ENCODE measurements at regions not wholly inside any gene's neighbourhood (a gene's known extent, or its start where the extent isn't known, plus 50 kb on each side); places are given as distances from the start of the nearest gene placed in this dataset.

GRCh38 chr10:2729197-2729596, 338.2 kb upstream of the PFKP start:
- Histone ChIP-seq H3K4me2 (replicated peaks; ENCODE audit: low read depth, low read length, poor library complexity, severe bottlenecking) (no peak overlapping the region), H3K27ac (ENCODE audit: low read length in 2 of 2) (no peak overlapping the region), H3K9ac (ENCODE audit: low read length) (no peak overlapping the region), H3K27me3 (replicated peaks in 1 of 4; ENCODE audit: control extremely low read depth in 1 of 4, control insufficient read depth in 3 of 4, insufficient read depth in 4 of 4, low read length in 3 of 4) (no peaks in the 10 kb centered on the region), H2AFZ (ENCODE audit: insufficient read depth, low read depth, low read length, poor library complexity, severe bottlenecking) (no peak overlapping the region), H3K9me3 (ENCODE audit: control extremely low read depth in 1 of 3, control insufficient read depth in 2 of 3, insufficient read depth in 1 of 3, low read length in 2 of 3) (peaks cover 0 to 12% (median 0%) of the 10 kb centered on the region in 3 donors), H3K36me3 (replicated peaks in 1 of 2; ENCODE audit: control extremely low read depth in 1 of 2, control insufficient read depth in 1 of 2, extremely low read depth in 1 of 2, insufficient read depth in 2 of 2, low read length in 1 of 2) (no peaks in the 10 kb centered on the region), H3K4me3 (ENCODE audit: control extremely low read depth in 1 of 5, extremely low read depth in 1 of 5, insufficient read depth in 1 of 5, low read depth in 2 of 5, low read length in 4 of 5) (no peak overlapping the region), H4K20me1 (ENCODE audit: control insufficient read depth, insufficient read depth, low read length, poor library complexity, severe bottlenecking) (no peaks in the 10 kb centered on the region), H3K79me2 (ENCODE audit: control insufficient read depth, insufficient read depth, low read length) (no peaks in the 10 kb centered on the region), H3K4me1 (ENCODE audit: control insufficient read depth in 2 of 2, insufficient read depth in 2 of 2, low read length in 2 of 2) (no peaks in the 10 kb centered on the region)
- TF ChIP-seq CTCF (IDR thresholded peaks at IDR 0.05) (no peak), EZH2 (IDR thresholded peaks at IDR 0.05; ENCODE audit: borderline replicate concordance, insufficient read depth, low read depth, low read length, poor library complexity, severe bottlenecking) (no peak)
- Mint-ChIP-seq H3K9me3 (ENCODE audit: insufficient read depth) (peaks cover 4% of the 10 kb centered on the region), H3K4me1 (no peaks in the 10 kb centered on the region), H3K27ac (no peak overlapping the region), H3K27me3 (no peaks in the 10 kb centered on the region), H3K4me3 (no peak overlapping the region)
- intact Hi-C loops (cut with micrococcal nuclease): no loop called here
- ChIA-PET POLR2A (no interaction called here), CTCF (no interaction called here)
- DNase-seq (no peak), ATAC-seq (ENCODE audit: low read depth) (no peak)
- WGBS (ENCODE audit: insufficient coverage): 75% methylated on average over 2 of the region's 4 CpGs

- intact Hi-C loops (cut with micrococcal nuclease): no loop called here
- Mint-ChIP-seq H3K9me3 (ENCODE audit: insufficient read depth) (peaks cover 4% of the 10 kb centered on the region), H3K27ac (no peak overlapping the region), H3K27me3 (no peaks in the 10 kb centered on the region), H3K4me1 (no peaks in the 10 kb centered on the region), H3K4me3 (no peak overlapping the region)
- Histone ChIP-seq H3K4me3 (ENCODE audit: control extremely low read depth in 1 of 5, extremely low read depth in 1 of 5, insufficient read depth in 1 of 5, low read depth in 2 of 5, low read length in 4 of 5) (no peak overlapping the region), H3K4me2 (replicated peaks; ENCODE audit: low read depth, low read length, poor library complexity, severe bottlenecking) (no peak overlapping the region), H3K27ac (ENCODE audit: low read length in 2 of 2) (no peak overlapping the region), H3K9ac (ENCODE audit: low read length) (no peak overlapping the region), H4K20me1 (ENCODE audit: control insufficient read depth, insufficient read depth, low read length, poor library complexity, severe bottlenecking) (no peaks in the 10 kb centered on the region), H3K27me3 (replicated peaks in 1 of 4; ENCODE audit: control extremely low read depth in 1 of 4, control insufficient read depth in 3 of 4, insufficient read depth in 4 of 4, low read length in 3 of 4) (no peaks in the 10 kb centered on the region), H3K9me3 (ENCODE audit: control extremely low read depth in 1 of 3, control insufficient read depth in 2 of 3, insufficient read depth in 1 of 3, low read length in 2 of 3) (peaks cover 0 to 9% (median 0%) of the 10 kb centered on the region in 3 donors), H2AFZ (ENCODE audit: insufficient read depth, low read depth, low read length, poor library complexity, severe bottlenecking) (no peak overlapping the region), H3K36me3 (replicated peaks in 1 of 2; ENCODE audit: control extremely low read depth in 1 of 2, control insufficient read depth in 1 of 2, extremely low read depth in 1 of 2, insufficient read depth in 2 of 2, low read length in 1 of 2) (no peaks in the 10 kb centered on the region), H3K79me2 (ENCODE audit: control insufficient read depth, insufficient read depth, low read length) (no peaks in the 10 kb centered on the region), H3K4me1 (ENCODE audit: control insufficient read depth in 2 of 2, insufficient read depth in 2 of 2, low read length in 2 of 2) (no peaks in the 10 kb centered on the region)
- no CpG with 5 or more reads among the region's 6 CpGs for WGBS (ENCODE audit: insufficient coverage)
- TF ChIP-seq EZH2 (IDR thresholded peaks at IDR 0.05; ENCODE audit: borderline replicate concordance, insufficient read depth, low read depth, low read length, poor library complexity, severe bottlenecking) (no peak), CTCF (IDR thresholded peaks at IDR 0.05) (no peak)
- ATAC-seq (ENCODE audit: low read depth) (no peak), DNase-seq (no peak)
- ChIA-PET CTCF (no interaction called here), POLR2A (no interaction called here)
These were observed 339.3 kb upstream of the PFKP start for GRCh38 chr10:2728087-2728486.

All from B cell (primary cell).